Gastrocnemius medialis (tissue), 4 donors: ENCODE measurements at regions not wholly inside any gene's neighbourhood (a gene's known extent, or its start where the extent isn't known, plus 50 kb on each side); places are given as distances from the start of the nearest gene placed in this dataset.

ENCODE experiments used
- POLR2A ChIP-seq, 2 donors: fragments of 450-650 bp; IDR thresholded peaks; one replicate each; pipeline ENCODE4 v1.6.1; 2017; ENCODE audit warnings: antibody characterized with exemption in 2 of 2, mild to moderate bottlenecking in 2 of 2, moderate library complexity in 2 of 2
- TF ChIP-seq, protein P1 (sequence below), 5 experiments: fragments of 450-650 bp in 3 of 5; fragments of 200-600 bp in 2 of 5; sonication (generic) in 2 of 5; IDR thresholded peaks in 4 of 5; conservative IDR thresholded peaks in 1 of 5; 1 replicate in 4 of 5; 2 replicates in 1 of 5; pipeline ENCODE4 v1.5.1; 2016 to 2019; ENCODE audit warnings: antibody characterized with exemption in 5 of 5, mild to moderate bottlenecking in 3 of 5, moderate library complexity in 3 of 5

DNA sequence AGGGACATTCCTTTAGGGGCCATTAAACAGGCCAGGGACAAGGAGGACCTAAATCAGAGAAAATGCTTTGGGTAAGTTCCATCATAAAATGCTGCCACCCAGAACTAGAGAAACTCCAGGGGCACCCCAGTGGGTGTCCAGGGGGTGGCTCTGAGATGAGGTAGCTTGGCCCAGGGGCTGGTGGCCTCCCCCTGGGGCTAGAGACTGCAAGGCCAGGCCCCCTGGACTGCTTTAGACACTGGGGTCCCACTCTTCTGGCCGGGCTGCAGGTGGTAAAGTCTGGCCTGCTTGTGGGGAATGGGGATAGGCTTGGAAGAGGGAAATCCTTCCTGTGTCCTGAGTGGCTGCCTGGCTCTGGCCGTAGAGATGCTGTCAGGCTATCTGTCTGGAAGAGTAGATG, 169.6 kb upstream of the PODXL start:
- TF ChIP-seq, protein P1, sequence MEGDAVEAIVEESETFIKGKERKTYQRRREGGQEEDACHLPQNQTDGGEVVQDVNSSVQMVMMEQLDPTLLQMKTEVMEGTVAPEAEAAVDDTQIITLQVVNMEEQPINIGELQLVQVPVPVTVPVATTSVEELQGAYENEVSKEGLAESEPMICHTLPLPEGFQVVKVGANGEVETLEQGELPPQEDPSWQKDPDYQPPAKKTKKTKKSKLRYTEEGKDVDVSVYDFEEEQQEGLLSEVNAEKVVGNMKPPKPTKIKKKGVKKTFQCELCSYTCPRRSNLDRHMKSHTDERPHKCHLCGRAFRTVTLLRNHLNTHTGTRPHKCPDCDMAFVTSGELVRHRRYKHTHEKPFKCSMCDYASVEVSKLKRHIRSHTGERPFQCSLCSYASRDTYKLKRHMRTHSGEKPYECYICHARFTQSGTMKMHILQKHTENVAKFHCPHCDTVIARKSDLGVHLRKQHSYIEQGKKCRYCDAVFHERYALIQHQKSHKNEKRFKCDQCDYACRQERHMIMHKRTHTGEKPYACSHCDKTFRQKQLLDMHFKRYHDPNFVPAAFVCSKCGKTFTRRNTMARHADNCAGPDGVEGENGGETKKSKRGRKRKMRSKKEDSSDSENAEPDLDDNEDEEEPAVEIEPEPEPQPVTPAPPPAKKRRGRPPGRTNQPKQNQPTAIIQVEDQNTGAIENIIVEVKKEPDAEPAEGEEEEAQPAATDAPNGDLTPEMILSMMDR (IDR thresholded peaks at IDR 0.05 in 4 of 5, conservative IDR thresholded peaks at IDR 0.05 in 1 of 5), result no peak
- TF ChIP-seq POLR2A (IDR thresholded peaks at IDR 0.05), result no peak
